GM19324 (cell line): ENCODE measurements at regions not wholly inside any gene's neighbourhood (a gene's known extent, or its start where the extent isn't known, plus 50 kb on each side); places are given as distances from the start of the nearest gene placed in this dataset.

Experiments
- ATAC-seq: cut with Tn5 transposase; IDR thresholded peaks from one replicate; pipeline ENCODE4 v1.9.1; 2021; ENCODE audit warnings: mild to moderate bottlenecking, moderate library complexity; ENCODE audit not compliant: unreplicated experiment, low FRiP score

GRCh38 chr13:52975969-52976368 lies 52.6 kb upstream of the OLFM4 start:
- no peak for ATAC-seq

GRCh38 chr13:52975161-52975560 lies 53.5 kb upstream of the OLFM4 start:
- ATAC-seq, result no peak

- ATAC-seq, result no peak
Measured at GRCh38 chr13:52974711-52975110, 53.9 kb upstream of the OLFM4 start.

GRCh38 chr13:52969373-52969772 lies 59.2 kb upstream of the OLFM4 start:
- no peak for ATAC-seq

GRCh38 chr13:52968074-52968700 lies 60.4 kb upstream of the OLFM4 start:
- peak; percentile 96 for ATAC-seq

- ATAC-seq, result no peak
Measured at GRCh38 chr13:52961987-52962386, 66.6 kb upstream of the OLFM4 start.

GRCh38 chr13:52961256-52961910 lies 67.2 kb upstream of the OLFM4 start:
- ATAC-seq, result no peak

- ATAC-seq, result no peak
Measured at GRCh38 chr13:52955472-52955874, 73.1 kb upstream of the OLFM4 start.

GRCh38 chr13:52954838-52955237 lies 73.8 kb upstream of the OLFM4 start:
- no peak for ATAC-seq

GRCh38 chr13:52950436-52950956 lies 78.1 kb upstream of the OLFM4 start:
- no peak for ATAC-seq

GRCh38 chr13:52949742-52950141 lies 78.9 kb upstream of the OLFM4 start:
- no peak for ATAC-seq

GRCh38 chr13:52949044-52949443 lies 79.6 kb upstream of the OLFM4 start:
- ATAC-seq, result no peak

GRCh38 chr13:52947921-52948373 lies 80.7 kb upstream of the OLFM4 start:
- no peak for ATAC-seq

- ATAC-seq, result no peak
Measured at GRCh38 chr13:52945348-52945747, 83.3 kb upstream of the OLFM4 start.

GRCh38 chr13:52944697-52945096 lies 83.9 kb upstream of the OLFM4 start:
- ATAC-seq, result no peak

- ATAC-seq, result no peak
Measured at GRCh38 chr13:52938065-52938464, 89.6 kb upstream of the PCDH8 start.

GRCh38 chr13:52936806-52937205 lies 88.4 kb upstream of the PCDH8 start:
- no peak for ATAC-seq

- ATAC-seq, result no peak
Measured at GRCh38 chr13:52934258-52934657, 85.8 kb upstream of the PCDH8 start.

GRCh38 chr13:52933547-52934210 lies 85.2 kb upstream of the PCDH8 start:
- no peak for ATAC-seq

GRCh38 chr13:52933099-52933498 lies 84.7 kb upstream of the PCDH8 start:
- no peak for ATAC-seq

- ATAC-seq, result no peak
Measured at GRCh38 chr13:52932649-52933048, 84.2 kb upstream of the PCDH8 start.
